ENCODE measurements at regions not wholly inside any gene's neighbourhood (a gene's known extent, or its start where the extent isn't known, plus 50 kb on each side); places are given as distances from the start of the nearest gene placed in this dataset.
A peak's percentile ranks its signal among the peaks of the same experiment; 100 is the strongest.

DNA sequence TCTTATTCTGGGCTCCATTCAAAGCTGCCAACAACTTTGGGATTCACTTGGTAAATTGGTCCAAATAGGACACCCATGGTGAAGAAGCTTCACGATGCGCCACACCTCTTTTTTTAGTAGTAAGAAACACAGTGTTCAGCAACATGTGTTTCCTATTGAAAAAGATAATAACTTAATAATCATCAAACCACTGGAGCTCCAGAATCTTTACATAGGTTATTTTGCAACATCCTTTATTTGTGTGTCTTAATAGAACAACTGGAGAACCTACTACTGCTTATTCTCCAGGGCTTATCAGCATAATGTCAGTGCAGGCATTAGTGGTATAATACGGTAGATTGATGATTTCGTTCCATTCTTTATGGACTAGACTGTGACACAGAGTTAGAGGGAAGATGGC lies 63.3 kb upstream of the DAPK1 start:
- no peak for DNase-seq (ENCODE audit: low read depth)
- no peaks in the 10 kb centered on the region for H3K36me3 ChIP-seq (ENCODE audit: control insufficient read depth, insufficient read depth, low read length)
- no peak overlapping the region for H3K4me3 ChIP-seq (ENCODE audit: low read depth, low read length)
- no peaks in the 10 kb centered on the region for H3K27me3 ChIP-seq (ENCODE audit: control insufficient read depth, insufficient read depth, low read length)
- TF ChIP-seq, protein P1, sequence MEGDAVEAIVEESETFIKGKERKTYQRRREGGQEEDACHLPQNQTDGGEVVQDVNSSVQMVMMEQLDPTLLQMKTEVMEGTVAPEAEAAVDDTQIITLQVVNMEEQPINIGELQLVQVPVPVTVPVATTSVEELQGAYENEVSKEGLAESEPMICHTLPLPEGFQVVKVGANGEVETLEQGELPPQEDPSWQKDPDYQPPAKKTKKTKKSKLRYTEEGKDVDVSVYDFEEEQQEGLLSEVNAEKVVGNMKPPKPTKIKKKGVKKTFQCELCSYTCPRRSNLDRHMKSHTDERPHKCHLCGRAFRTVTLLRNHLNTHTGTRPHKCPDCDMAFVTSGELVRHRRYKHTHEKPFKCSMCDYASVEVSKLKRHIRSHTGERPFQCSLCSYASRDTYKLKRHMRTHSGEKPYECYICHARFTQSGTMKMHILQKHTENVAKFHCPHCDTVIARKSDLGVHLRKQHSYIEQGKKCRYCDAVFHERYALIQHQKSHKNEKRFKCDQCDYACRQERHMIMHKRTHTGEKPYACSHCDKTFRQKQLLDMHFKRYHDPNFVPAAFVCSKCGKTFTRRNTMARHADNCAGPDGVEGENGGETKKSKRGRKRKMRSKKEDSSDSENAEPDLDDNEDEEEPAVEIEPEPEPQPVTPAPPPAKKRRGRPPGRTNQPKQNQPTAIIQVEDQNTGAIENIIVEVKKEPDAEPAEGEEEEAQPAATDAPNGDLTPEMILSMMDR (IDR thresholded peaks at IDR 0.05; ENCODE audit: insufficient read depth, low read length, severe bottlenecking): no peak
- FAIRE-seq: no peak

DNA sequence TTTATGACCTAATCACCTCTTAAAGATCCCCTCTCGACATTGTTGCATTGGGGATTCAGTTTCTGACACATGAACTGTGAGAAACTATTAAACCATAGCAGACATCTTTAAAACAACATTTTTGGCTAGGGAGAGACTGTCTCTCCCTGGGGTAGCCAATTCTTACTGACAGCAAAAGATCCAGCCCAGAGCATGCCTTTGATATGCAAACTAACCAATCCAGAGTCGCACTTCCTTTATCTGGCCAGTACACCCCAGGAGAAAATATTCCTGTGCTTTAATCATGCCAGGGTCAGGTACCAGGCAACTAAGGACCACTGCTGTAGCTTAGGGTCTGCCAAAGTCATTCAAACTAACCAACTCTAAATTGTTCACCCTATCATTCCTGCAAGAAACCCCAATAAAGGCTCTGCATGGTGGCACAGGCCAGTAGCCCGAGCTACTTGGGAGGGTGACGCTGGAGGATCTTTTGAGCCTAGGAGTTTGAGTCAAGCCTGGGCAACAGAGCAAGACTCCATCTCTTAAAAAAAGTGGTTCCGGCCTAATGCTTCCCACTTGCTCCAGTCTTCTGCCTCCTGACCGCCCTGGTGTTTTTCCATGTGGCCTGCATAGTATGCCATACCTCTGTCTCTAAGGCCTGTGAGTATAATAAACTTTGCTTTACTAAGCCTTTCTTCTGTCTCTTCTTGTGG lies 62.3 kb upstream of the DAPK1 start:
- H3K27me3 ChIP-seq (ENCODE audit: control insufficient read depth, insufficient read depth, low read length): no peaks in the 10 kb centered on the region
- no peak for DNase-seq (ENCODE audit: low read depth)
- TF ChIP-seq, protein P1 (IDR thresholded peaks at IDR 0.05; ENCODE audit: insufficient read depth, low read length, severe bottlenecking): no peak
- no peak for FAIRE-seq
- no peak overlapping the region for H3K4me3 ChIP-seq (ENCODE audit: low read depth, low read length)
- H3K36me3 ChIP-seq (ENCODE audit: control insufficient read depth, insufficient read depth, low read length): no peaks in the 10 kb centered on the region

- no peaks in the 10 kb centered on the region for H3K36me3 ChIP-seq (ENCODE audit: control insufficient read depth, insufficient read depth, low read length)
- H3K4me3 ChIP-seq (ENCODE audit: low read depth, low read length): no peak overlapping the region
- no peaks in the 10 kb centered on the region for H3K27me3 ChIP-seq (ENCODE audit: control insufficient read depth, insufficient read depth, low read length)
- TF ChIP-seq, protein P1 (IDR thresholded peaks at IDR 0.05; ENCODE audit: insufficient read depth, low read length, severe bottlenecking): no peak
- DNase-seq (ENCODE audit: low read depth): no peak
- no peak for FAIRE-seq
Observed at GRCh38 chr9:87436716-87437115, 61.0 kb upstream of the DAPK1 start.

- TF ChIP-seq, protein P1 (IDR thresholded peaks at IDR 0.05; ENCODE audit: insufficient read depth, low read length, severe bottlenecking): no peak
- Histone ChIP-seq H3K4me3 (ENCODE audit: low read depth, low read length) (no peak overlapping the region), H3K36me3 (ENCODE audit: control insufficient read depth, insufficient read depth, low read length) (no peaks in the 10 kb centered on the region), H3K27me3 (ENCODE audit: control insufficient read depth, insufficient read depth, low read length) (no peaks in the 10 kb centered on the region)
- FAIRE-seq: no peak
- DNase-seq (ENCODE audit: low read depth): no peak
Observed at GRCh38 chr9:87437966-87438365, 59.7 kb upstream of the DAPK1 start.

DNA sequence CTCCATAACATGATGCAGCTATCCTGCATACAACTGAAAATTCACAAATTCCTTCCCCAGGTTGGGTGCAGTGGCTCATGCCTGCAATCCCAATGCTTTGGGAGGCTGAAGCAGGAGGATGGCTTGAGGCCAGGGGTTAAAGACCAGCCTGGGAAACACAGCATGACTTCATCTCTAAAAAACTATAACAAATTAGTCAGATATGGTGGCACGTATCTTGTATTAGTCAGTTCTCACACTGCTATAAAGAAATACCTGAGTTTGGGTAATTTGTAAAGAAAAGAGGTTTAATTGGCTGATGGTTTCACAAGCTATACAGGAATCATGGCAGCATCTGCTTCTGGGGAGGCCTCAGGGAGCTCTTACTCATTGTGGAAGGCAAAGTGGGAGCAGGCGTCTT lies 56.4 kb upstream of the DAPK1 start:
- H3K4me3 ChIP-seq (ENCODE audit: low read depth, low read length): no peak overlapping the region
- DNase-seq (ENCODE audit: low read depth) (peak; percentile 43), FAIRE-seq (no peak)
- H3K27me3 ChIP-seq (ENCODE audit: control insufficient read depth, insufficient read depth, low read length): no peaks in the 10 kb centered on the region
- H3K36me3 ChIP-seq (ENCODE audit: control insufficient read depth, insufficient read depth, low read length): no peaks in the 10 kb centered on the region
- TF ChIP-seq, protein P1 (IDR thresholded peaks at IDR 0.05; ENCODE audit: insufficient read depth, low read length, severe bottlenecking): no peak

DNA sequence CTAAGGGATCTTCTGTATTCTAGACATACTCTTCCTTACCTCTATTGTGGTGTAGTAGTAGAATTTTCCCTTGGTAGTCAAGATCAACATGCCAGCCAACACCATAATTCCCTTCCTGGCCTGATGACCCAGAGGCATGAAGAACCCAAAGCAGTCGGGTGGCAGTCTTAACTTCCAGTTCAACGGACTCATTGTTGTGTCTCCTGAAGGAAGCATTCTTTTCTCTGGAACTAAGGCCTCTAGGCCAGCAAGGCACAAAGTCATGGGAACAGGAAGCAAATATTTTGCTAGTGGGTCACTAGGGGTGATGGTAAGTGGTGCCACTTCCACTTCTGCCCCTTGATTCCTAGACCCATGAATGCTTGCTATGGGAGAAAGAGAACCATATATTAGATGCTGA lies 55.2 kb upstream of the DAPK1 start:
- DNase-seq (ENCODE audit: low read depth) (no peak), FAIRE-seq (no peak)
- TF ChIP-seq, protein P1 (IDR thresholded peaks at IDR 0.05; ENCODE audit: insufficient read depth, low read length, severe bottlenecking): no peak
- Histone ChIP-seq H3K27me3 (ENCODE audit: control insufficient read depth, insufficient read depth, low read length) (no peaks in the 10 kb centered on the region), H3K36me3 (ENCODE audit: control insufficient read depth, insufficient read depth, low read length) (no peaks in the 10 kb centered on the region), H3K4me3 (ENCODE audit: low read depth, low read length) (no peak overlapping the region)
